ENCODE measurements at regions not wholly inside any gene's neighbourhood (a gene's known extent, or its start where the extent isn't known, plus 50 kb on each side); places are given as distances from the start of the nearest gene placed in this dataset.

- no peak for TF ChIP-seq CTCF (IDR thresholded peaks at IDR 0.05)
- Histone ChIP-seq H3K36me3 (no peaks in the 10 kb centered on the region), H3K4me3 (no peak overlapping the region), H3K27me3 (no peaks in the 10 kb centered on the region), H3K4me1 (no peaks in the 10 kb centered on the region), H3K27ac (no peak overlapping the region), H3K9me3 (no peaks in the 10 kb centered on the region)
- no peak for DNase-seq
- intact Hi-C loops (cut with DNase I), result no loop called here
- FAIRE-seq, result no peak
- ATAC-seq, result no peak
- 43 to 53% methylated on average over 4 of the region's 4 CpGs for whole genome bisulfite sequencing, 2 donors
These were observed 1000.2 kb downstream of the TDRD15 start for GRCh38 chr2:22124003-22124402.

GRCh38 chr2:22126106-22126505 lies 1002.3 kb downstream of the TDRD15 start:
- 67 to 81% methylated on average over 5 of the region's 5 CpGs for WGBS, 2 donors
- intact Hi-C loops (cut with DNase I), result no loop called here

GRCh38 chr2:22126978-22127377 lies 1003.2 kb downstream of the TDRD15 start:
- Histone ChIP-seq H3K4me3 (no peak overlapping the region), H3K36me3 (no peaks in the 10 kb centered on the region), H3K27ac (no peak overlapping the region), H3K4me1 (no peaks in the 10 kb centered on the region), H3K27me3 (no peaks in the 10 kb centered on the region), H3K9me3 (no peaks in the 10 kb centered on the region)
- FAIRE-seq, result no peak
- no peak for ATAC-seq
- intact Hi-C loops (cut with DNase I), result no loop called here
- DNase-seq, result no peak
- no peak for TF ChIP-seq CTCF (IDR thresholded peaks at IDR 0.05)

More at GRCh38 chr2:22126106-22126505, 1002.3 kb downstream of the TDRD15 start:
- ATAC-seq, result no peak
- no peaks in the 10 kb centered on the region for H3K9me3 ChIP-seq
- no peak for DNase-seq
- no peaks in the 10 kb centered on the region for H3K4me1 ChIP-seq
- no peaks in the 10 kb centered on the region for H3K36me3 ChIP-seq
- TF ChIP-seq CTCF (IDR thresholded peaks at IDR 0.05), result no peak
- H3K4me3 ChIP-seq, result no peak overlapping the region
- H3K27me3 ChIP-seq, result no peaks in the 10 kb centered on the region
- no peak for FAIRE-seq
- H3K27ac ChIP-seq, result no peak overlapping the region

GRCh38 chr2:22134421-22134820 lies 1010.7 kb downstream of the TDRD15 start:
- Histone ChIP-seq H3K27ac (no peak overlapping the region), H3K4me3 (no peak overlapping the region), H3K27me3 (no peaks in the 10 kb centered on the region), H3K36me3 (no peaks in the 10 kb centered on the region), H3K4me1 (no peaks in the 10 kb centered on the region), H3K9me3 (no peaks in the 10 kb centered on the region)
- ATAC-seq (no peak), DNase-seq (no peak), FAIRE-seq (no peak)
- 62 to 69% methylated on average over 4 of the region's 4 CpGs for WGBS, 2 donors
- intact Hi-C loops (cut with DNase I), result no loop called here
- no peak for TF ChIP-seq CTCF (IDR thresholded peaks at IDR 0.05)

- Histone ChIP-seq H3K4me1 (no peaks in the 10 kb centered on the region), H3K36me3 (no peaks in the 10 kb centered on the region), H3K9me3 (no peaks in the 10 kb centered on the region), H3K4me3 (no peak overlapping the region), H3K27ac (no peak overlapping the region), H3K27me3 (no peaks in the 10 kb centered on the region)
- 56 to 60% methylated on average over 4 of the region's 4 CpGs for WGBS, 2 donors
- no peak for TF ChIP-seq CTCF (IDR thresholded peaks at IDR 0.05)
- DNase-seq (no peak), FAIRE-seq (no peak), ATAC-seq (no peak)
- intact Hi-C loops (cut with DNase I), result no loop called here
These were observed 1012.7 kb downstream of the TDRD15 start for GRCh38 chr2:22136446-22136845.

Data from pancreas (tissue), 10 donors.